A549 (cell line): ENCODE measurements at regions not wholly inside any gene's neighbourhood (a gene's known extent, or its start where the extent isn't known, plus 50 kb on each side); places are given as distances from the start of the nearest gene placed in this dataset.

Experiments
- ATAC-seq, 2 experiments: fragments of 200-7000 bp in 1 of 2; fragments of >200 bp in 1 of 2; cut with Nextera tagmentation in 1 of 2; cut with Tn5 transposase in 1 of 2; 3 replicates each; pipeline versions ENCODE4 v1.8.0 to v1.9.1; 2018 to 2020; ENCODE audit warnings: mild to moderate bottlenecking in 1 of 2, moderate library complexity in 1 of 2
- CTCF ChIA-PET: fragments of 300-600 bp; sonication (Branson Sonifier 250); formaldehyde crosslinking; extraction: SDS; loops from one replicate; lab custom pipeline; 2021; ENCODE audit warnings: antibody characterized with exemption, inconsistent platforms; lab: Yijun Ruan, JAX
- POLR2A ChIA-PET: fragments of 350-600 bp; formaldehyde crosslinking; extraction: SDS; loops from one replicate; lab custom pipeline; 2021; ENCODE audit warnings: antibody characterized with exemption, inconsistent platforms; lab: Yijun Ruan, JAX
- DNase-seq, 2 experiments: peaks; one replicate each; pipeline versions ENCODE4 v3.0.0 to v3.0.0-alpha.2; 2011 to 2016; ENCODE audit warnings: low read depth in 1 of 2, low spot score in 1 of 2
- FAIRE-seq: peaks from 2 replicates; lab custom pipeline; 2011; peaks lifted over from hg19 to GRCh38; lab: Jason Lieb, UNC
- H3K27ac ChIP-seq, 2 experiments: fragments of >200 bp; sonication (Bioruptor Twin); formaldehyde crosslinking; 3 replicates each; pipeline ENCODE4 v1.5.1; 2016 to 2017
- H3K4me1 ChIP-seq: fragments of >200 bp; sonication (Bioruptor Twin); formaldehyde crosslinking; 3 replicates; pipeline ENCODE4 v1.6.1; 2016
- H3K4me2 ChIP-seq: fragments of >200 bp; sonication (Bioruptor Twin); formaldehyde crosslinking; 3 replicates; pipeline ENCODE4 v1.6.1; 2016
- H3K4me3 ChIP-seq: fragments of >200 bp; sonication (Bioruptor Twin); formaldehyde crosslinking; 3 replicates; pipeline ENCODE4 v1.5.1; 2016
- H3K9me3 ChIP-seq: fragments of >200 bp; sonication (Bioruptor Twin); formaldehyde crosslinking; 3 replicates; pipeline ENCODE4 v1.6.1; 2016
- ATOH8 ChIP-seq: fragments of 250-450 bp; sonication (Bioruptor Pico); IDR thresholded peaks from 2 replicates; pipeline ENCODE4 v1.5.0; 2020; ENCODE audit warnings: low read depth, mild to moderate bottlenecking, moderate library complexity
- BCL3 ChIP-seq: fragments of >200 bp; sonication (Bioruptor Twin); formaldehyde crosslinking; IDR thresholded peaks from 3 replicates; pipeline ENCODE4 v1.6.1; 2016
- CBX8 ChIP-seq: fragments of 200-600 bp; sonication (generic); IDR thresholded peaks from 2 replicates; pipeline ENCODE4 v1.6.1; 2016
- CEBPB ChIP-seq, 2 experiments: fragments of >200 bp in 1 of 2; sonication (Bioruptor Twin) in 1 of 2; formaldehyde crosslinking in 1 of 2; IDR thresholded peaks; 2 replicates each; pipeline ENCODE4 v1.6.1; 2012 to 2016
- CHD2 ChIP-seq: fragments of 150-350 bp; IDR thresholded peaks from 2 replicates; pipeline ENCODE4 v1.6.1; 2014; ENCODE audit warnings: low read length; ENCODE audit not compliant: partially characterized antibody
- EHMT2 ChIP-seq: fragments of 200-600 bp; sonication (generic); IDR thresholded peaks from 2 replicates; pipeline ENCODE4 v1.6.1; 2016; ENCODE audit warnings: antibody characterized with exemption, low read depth, mild to moderate bottlenecking, moderate library complexity
- ESRRA ChIP-seq: fragments of 150-350 bp; IDR thresholded peaks from 2 replicates; pipeline ENCODE4 v1.6.1; 2014; ENCODE audit warnings: mild to moderate bottlenecking, low read length, borderline replicate concordance
- FOSB ChIP-seq: fragments of 250-450 bp; sonication (Bioruptor Pico); IDR thresholded peaks from 2 replicates; pipeline ENCODE4 v1.5.0; 2020; ENCODE audit warnings: mild to moderate bottlenecking, moderate library complexity
- GATA3 ChIP-seq: IDR thresholded peaks from 2 replicates; pipeline ENCODE4 v1.6.1; 2012; ENCODE audit warnings: borderline replicate concordance
- HDAC2 ChIP-seq: fragments of 200-600 bp; sonication (generic); IDR thresholded peaks from 2 replicates; pipeline ENCODE4 v1.6.1; 2016
- HES2 ChIP-seq: fragments of >200 bp; sonication (Bioruptor Twin); formaldehyde crosslinking; IDR thresholded peaks from 2 replicates; pipeline ENCODE4 v1.6.1; 2016
- HEYL ChIP-seq: fragments of 250-450 bp; sonication (Bioruptor Pico); IDR thresholded peaks from 2 replicates; pipeline ENCODE4 v1.8.0; 2021; ENCODE audit warnings: mild to moderate bottlenecking, moderate library complexity
- HOXB13 ChIP-seq: fragments of 250-450 bp; sonication (Bioruptor Pico); IDR thresholded peaks from 2 replicates; pipeline ENCODE4 v1.5.0; 2020; ENCODE audit warnings: low read depth, mild to moderate bottlenecking, moderate library complexity
- JUNB ChIP-seq: fragments of >200 bp; sonication (Bioruptor Twin); formaldehyde crosslinking; IDR thresholded peaks from 2 replicates; pipeline ENCODE4 v1.6.1; 2016
- KDM1A ChIP-seq: fragments of 200-600 bp; sonication (generic); IDR thresholded peaks from 2 replicates; pipeline ENCODE4 v1.6.1; 2016; ENCODE audit warnings: low read depth, mild to moderate bottlenecking
- MAZ ChIP-seq: fragments of 150-350 bp; IDR thresholded peaks from 2 replicates; pipeline ENCODE4 v1.6.1; 2014; ENCODE audit warnings: antibody characterized with exemption, low read depth, low read length, borderline replicate concordance
- MYC ChIP-seq: IDR thresholded peaks from 2 replicates; pipeline ENCODE4 v1.6.1; 2012; ENCODE audit warnings: mild to moderate bottlenecking, inconsistent platforms, low read length, improper control_type of control experiment, borderline replicate concordance
- PHF8 ChIP-seq: fragments of 200-600 bp; sonication (generic); IDR thresholded peaks from 2 replicates; pipeline ENCODE4 v1.6.1; 2016; ENCODE audit warnings: low read depth, mild to moderate bottlenecking, antibody characterized with exemption, moderate library complexity, borderline replicate concordance
- RARB ChIP-seq: fragments of 250-450 bp; sonication (Bioruptor Pico); IDR thresholded peaks from 2 replicates; pipeline ENCODE4 v1.8.0; 2021; ENCODE audit warnings: mild to moderate bottlenecking, moderate library complexity
- RCOR1 ChIP-seq: fragments of 150-350 bp; IDR thresholded peaks from 2 replicates; pipeline ENCODE4 v1.6.1; 2014; ENCODE audit warnings: antibody characterized with exemption, low read length, low read depth
- RFX5 ChIP-seq: fragments of 450-650 bp; IDR thresholded peaks from 2 replicates; pipeline ENCODE4 v1.7.1; 2014; ENCODE audit warnings: antibody characterized with exemption, mild to moderate bottlenecking, moderate library complexity
- SMC3 ChIP-seq: fragments of >200 bp; sonication (Bioruptor Twin); formaldehyde crosslinking; IDR thresholded peaks from 3 replicates; pipeline ENCODE4 v1.6.1; 2018; ENCODE audit warnings: inconsistent platforms
- SREBF2 ChIP-seq: fragments of 450-650 bp; IDR thresholded peaks from 2 replicates; pipeline ENCODE4 v1.6.1; 2014; ENCODE audit warnings: mild to moderate bottlenecking, moderate library complexity
- TFCP2L1 ChIP-seq: fragments of 250-450 bp; sonication (Bioruptor Pico); IDR thresholded peaks from 2 replicates; pipeline ENCODE4 v1.5.0; 2021; ENCODE audit warnings: mild to moderate bottlenecking
- ZFP36 ChIP-seq: fragments of 450-650 bp; IDR thresholded peaks from 2 replicates; pipeline ENCODE4 v1.6.1; 2014; ENCODE audit warnings: borderline replicate concordance; ENCODE audit not compliant: partially characterized antibody
- ZNF302 ChIP-seq: fragments of 250-450 bp; sonication (Bioruptor Pico); IDR thresholded peaks from 2 replicates; pipeline ENCODE4 v1.9.0; 2021; ENCODE audit warnings: inconsistent platforms, mild to moderate bottlenecking, moderate library complexity
- WGBS: methylation state at CpG from one replicate; pipeline ENCODE4 v1.1.6; 2017; ENCODE audit errors: missing lambda C conversion rate; 5-methylcytosine and 5-hydroxymethylcytosine counted together

- H3K4me3 ChIP-seq: no peak overlapping the region
- DNase-seq: no peak
- no peak overlapping the region for H3K27ac ChIP-seq
- POLR2A ChIA-PET: interaction anchor here (1.4 kb wide), 1 partner anchor 132 kb away, joined by 3 read pairs; the partner anchor contains the start of gene RGS2
- FAIRE-seq: peak; percentile 28
- no peaks in the 10 kb centered on the region for H3K4me1 ChIP-seq
- H3K4me2 ChIP-seq: no peak overlapping the region
- no peaks in the 10 kb centered on the region for H3K9me3 ChIP-seq
- ATAC-seq: no peak
- CTCF ChIA-PET: interaction anchor here (1.1 kb wide), 1 partner anchor 29 kb away, joined by 3 read pairs; no protein-coding TSS in a partner anchor
- TF ChIP-seq ATOH8 (no peak), EHMT2 (no peak), BCL3 (no peak), SMC3 (no peak), HOXB13 (CRISPR knock-in tag) (no peak), SREBF2 (no peak), CEBPB (IDR thresholded peaks at IDR 0.05) (no peak), JUNB (no peak), RCOR1 (no peak), HES2 (no peak), CBX8 (no peak), HEYL (no peak), HDAC2 (no peak), CHD2 (no peak), MAZ (no peak), RFX5 (no peak), MYC (no peak)
Measured at GRCh38 chr1:192940658-192941057, 118.5 kb downstream of the UCHL5 start.

- Histone ChIP-seq H3K9me3 (no peaks in the 10 kb centered on the region), H3K27ac (no peak overlapping the region), H3K4me1 (no peaks in the 10 kb centered on the region), H3K4me3 (no peak overlapping the region), H3K4me2 (no peak overlapping the region)
- 88% methylated on average over 5 of the region's 5 CpGs for WGBS
- DNase-seq (no peak), ATAC-seq (no peak), FAIRE-seq (no peak)
- TF ChIP-seq RARB (CRISPR knock-in tag) (no peak), KDM1A (no peak), ZNF302 (CRISPR knock-in tag) (no peak), PHF8 (no peak), BCL3 (no peak), ATOH8 (no peak), FOSB (CRISPR knock-in tag) (no peak), ESRRA (no peak), ZFP36 (no peak), TFCP2L1 (CRISPR knock-in tag) (no peak), GATA3 (no peak), EHMT2 (no peak), MAZ (no peak), CEBPB (IDR thresholded peaks at IDR 0.05) (no peak)
- ChIA-PET POLR2A (no interaction called here), CTCF (no interaction called here)
Measured at GRCh38 chr1:192941722-192942411, 117.3 kb downstream of the UCHL5 start.
